CD4-positive, alpha-beta T cell (primary cell): ENCODE measurements at regions not wholly inside any gene's neighbourhood (a gene's known extent, or its start where the extent isn't known, plus 50 kb on each side); places are given as distances from the start of the nearest gene placed in this dataset.

ENCODE experiments used
- ATAC-seq: fragments of 200-7000 bp; cut with Tn5 transposase; one replicate; pipeline ENCODE4 v1.10.0; 2022; ENCODE audit warnings: mild to moderate bottlenecking; ENCODE audit not compliant: poor library complexity
- CTCF ChIA-PET: fragments of 350-600 bp; sonication (Branson Sonifier 250); formaldehyde crosslinking; loops from one replicate; lab custom pipeline; 2021; ENCODE audit warnings: antibody characterized with exemption, inconsistent platforms; lab: Charles Lee
- POLR2A ChIA-PET: fragments of 350-600 bp; sonication (Branson Sonifier 250); formaldehyde crosslinking; loops from one replicate; lab custom pipeline; 2021; ENCODE audit warnings: antibody characterized with exemption, inconsistent platforms; lab: Charles Lee
- DNase-seq, 14 experiments: peaks; one replicate each; pipeline ENCODE4 v3.0.0-alpha.2; 2013 to 2020; ENCODE audit warnings: mixed read lengths in 2 of 14
- H3K27ac ChIP-seq, 2 donors: one replicate each; pipeline versions ENCODE4 v1.5.1 to v1.7.0; 2013; ENCODE audit warnings: low read length in 2 of 2, low read depth in 1 of 2, mild to moderate bottlenecking in 1 of 2
- H3K27me3 ChIP-seq, 2 experiments: 1 replicate in 1 of 2; 2 replicates in 1 of 2; pipeline versions ENCODE4 v1.6.1 to v1.7.0; 2013; ENCODE audit warnings: low read length in 2 of 2, control low read depth in 1 of 2, mild to moderate bottlenecking in 1 of 2, moderate library complexity in 1 of 2; ENCODE audit not compliant: insufficient read depth in 2 of 2, control insufficient read depth in 1 of 2
- H3K36me3 ChIP-seq: one replicate; pipeline ENCODE4 v1.6.1; 2013; ENCODE audit warnings: low read length, control low read depth; ENCODE audit not compliant: insufficient read depth
- H3K4me1 ChIP-seq: one replicate; pipeline ENCODE4 v1.6.1; 2013; ENCODE audit warnings: low read length, control low read depth; ENCODE audit not compliant: insufficient read depth
- H3K4me3 ChIP-seq: one replicate; pipeline ENCODE4 v1.5.1; 2013; ENCODE audit warnings: mild to moderate bottlenecking, low read length, moderate library complexity
- H3K9me3 ChIP-seq, 2 experiments: 1 replicate in 1 of 2; 2 replicates in 1 of 2; pipeline versions ENCODE4 v1.6.1 to v1.7.0; 2013; ENCODE audit warnings: low read length in 2 of 2, mild to moderate bottlenecking in 2 of 2, control low read depth in 1 of 2, moderate library complexity in 1 of 2; ENCODE audit not compliant: control insufficient read depth in 1 of 2, insufficient read depth in 1 of 2
- H3K27ac Mint-ChIP-seq: one replicate; pipeline ENCODE4 v1.8.0; 2020; ENCODE audit warnings: mixed read lengths
- H3K27me3 Mint-ChIP-seq: one replicate; pipeline ENCODE4 v1.8.0; 2021; ENCODE audit warnings: mixed read lengths
- H3K36me3 Mint-ChIP-seq: one replicate; pipeline ENCODE4 v1.8.0; 2021; ENCODE audit warnings: low read depth, mixed read lengths
- H3K4me1 Mint-ChIP-seq: one replicate; pipeline ENCODE4 v1.8.0; 2021; ENCODE audit warnings: low read depth, mixed read lengths
- H3K4me3 Mint-ChIP-seq: one replicate; pipeline ENCODE4 v1.8.0; 2020; ENCODE audit warnings: mild to moderate bottlenecking, mixed read lengths
- H3K9me3 Mint-ChIP-seq: one replicate; pipeline ENCODE4 v1.8.0; 2020; ENCODE audit warnings: mixed read lengths
- CTCF ChIP-seq: fragments of 200-600 bp; IDR thresholded peaks from one replicate; pipeline ENCODE4 v1.8.0; 2022; ENCODE audit warnings: antibody characterized with exemption, mild to moderate bottlenecking
- intact Hi-C, 2 experiments: fragments of 100-400 bp; cut with DNase I in 1 of 2; cut with micrococcal nuclease in 1 of 2; formaldehyde crosslinking; loops; one replicate each; pipeline versions ENCODE4 v1.15.1 to v1.9.0; 2023 to 2025; cut with DNase I, micrococcal nuclease

- H3K9me3 Mint-ChIP-seq = no peaks in the 10 kb centered on the region
- POLR2A ChIA-PET = no interaction called here
Measured at GRCh38 chr3:66121318-66121717, 82.6 kb upstream of the MAGI1 start.

GRCh38 chr3:66115858-66116654 is 77.3 kb upstream of the MAGI1 start:
- TF ChIP-seq CTCF = no peak
- POLR2A ChIA-PET = no interaction called here
- Mint-ChIP-seq H3K27ac (no peak overlapping the region), H3K27me3 (peaks cover 13% of the 10 kb centered on the region), H3K9me3 (no peaks in the 10 kb centered on the region), H3K36me3 (no peaks in the 10 kb centered on the region), H3K4me3 (no peak overlapping the region), H3K4me1 (no peaks in the 10 kb centered on the region)
- Histone ChIP-seq H3K4me1 (no peaks in the 10 kb centered on the region), H3K27ac (no peak overlapping the region), H3K9me3 (no peaks in the 10 kb centered on the region), H3K27me3 (no peaks in the 10 kb centered on the region), H3K4me3 (no peak overlapping the region), H3K36me3 (no peaks in the 10 kb centered on the region)
- DNase-seq (no peak), ATAC-seq (no peak)
- CTCF ChIA-PET = no interaction called here
- intact Hi-C loops = no loop called here

More at GRCh38 chr3:66121318-66121717, 82.6 kb upstream of the MAGI1 start:
- H3K9me3 ChIP-seq = no peaks in the 10 kb centered on the region
- H3K4me3 ChIP-seq = no peak overlapping the region
- intact Hi-C loops = no loop called here
- peaks cover 11% of the 10 kb centered on the region for H3K27me3 Mint-ChIP-seq
- H3K4me1 ChIP-seq = no peaks in the 10 kb centered on the region
- TF ChIP-seq CTCF = no peak
- DNase-seq (no peak), ATAC-seq (no peak)
- H3K4me1 Mint-ChIP-seq = no peaks in the 10 kb centered on the region
- no peak overlapping the region for H3K27ac ChIP-seq
- no peaks in the 10 kb centered on the region for H3K36me3 ChIP-seq
- H3K4me3 Mint-ChIP-seq = no peak overlapping the region
- CTCF ChIA-PET = interaction anchor here (0.6 kb wide), 1 partner anchor 18 kb away, joined by 3 read pairs; no protein-coding TSS in a partner anchor
- no peak overlapping the region for H3K27ac Mint-ChIP-seq
- no peaks in the 10 kb centered on the region for H3K27me3 ChIP-seq
- H3K36me3 Mint-ChIP-seq = no peaks in the 10 kb centered on the region

GRCh38 chr3:66113542-66113941 is 74.8 kb upstream of the MAGI1 start:
- POLR2A ChIA-PET = no interaction called here
- Mint-ChIP-seq H3K36me3 (no peaks in the 10 kb centered on the region), H3K27ac (no peak overlapping the region), H3K9me3 (no peaks in the 10 kb centered on the region), H3K4me3 (no peak overlapping the region), H3K27me3 (peaks cover 11% of the 10 kb centered on the region), H3K4me1 (no peaks in the 10 kb centered on the region)
- H3K27ac ChIP-seq = no peak overlapping the region
- no peaks in the 10 kb centered on the region for H3K4me1 ChIP-seq
- DNase-seq (no peak), ATAC-seq (no peak)
- H3K4me3 ChIP-seq = no peak overlapping the region
- no peaks in the 10 kb centered on the region for H3K9me3 ChIP-seq
- no peaks in the 10 kb centered on the region for H3K36me3 ChIP-seq
- no peak for TF ChIP-seq CTCF
- CTCF ChIA-PET = no interaction called here
- intact Hi-C loops = no loop called here
- no peaks in the 10 kb centered on the region for H3K27me3 ChIP-seq
